ENCODE measurements at regions not wholly inside any gene's neighbourhood (a gene's known extent, or its start where the extent isn't known, plus 50 kb on each side); places are given as distances from the start of the nearest gene placed in this dataset.

GRCh38 chr10:88221010-88221973, 357.9 kb downstream of the PTEN start:
- Histone ChIP-seq H3K4me3 (ENCODE audit: low read depth in 2 of 2, low read length in 2 of 2) (no peak overlapping the region), H3K9me3 (ENCODE audit: control insufficient read depth, insufficient read depth, low read depth, low read length) (no peaks in the 10 kb centered on the region), H3K27me3 (ENCODE audit: control insufficient read depth, insufficient read depth, low read length) (peaks cover 7% of the 10 kb centered on the region), H3K36me3 (ENCODE audit: control insufficient read depth, insufficient read depth, low read length) (no peaks in the 10 kb centered on the region), H3K27ac (ENCODE audit: low read length) (no peak overlapping the region), H3K4me1 (ENCODE audit: control insufficient read depth, insufficient read depth, low read length) (peaks cover 3% of the 10 kb centered on the region; the same call in 1 of the 2 replicates)
- DNase-seq (ENCODE audit: low read depth, low spot score) (no peak), ATAC-seq (no peak)
- POLR2A ChIA-PET: interaction anchor here (0.6 kb wide), 1 partner anchor 103 kb away, joined by 12 read pairs; no protein-coding TSS in a partner anchor
- TF ChIP-seq TCF7L2 (IDR thresholded peaks at IDR 0.05; ENCODE audit: low read depth, low read length) (no peak), POLR2AphosphoS5 (IDR thresholded peaks at IDR 0.05; ENCODE audit: low read depth, low read length) (no peak), SIN3A (IDR thresholded peaks at IDR 0.05; ENCODE audit: borderline replicate concordance, insufficient read depth, low read depth, low read length) (no peak)
- TF ChIP-seq, protein P1, sequence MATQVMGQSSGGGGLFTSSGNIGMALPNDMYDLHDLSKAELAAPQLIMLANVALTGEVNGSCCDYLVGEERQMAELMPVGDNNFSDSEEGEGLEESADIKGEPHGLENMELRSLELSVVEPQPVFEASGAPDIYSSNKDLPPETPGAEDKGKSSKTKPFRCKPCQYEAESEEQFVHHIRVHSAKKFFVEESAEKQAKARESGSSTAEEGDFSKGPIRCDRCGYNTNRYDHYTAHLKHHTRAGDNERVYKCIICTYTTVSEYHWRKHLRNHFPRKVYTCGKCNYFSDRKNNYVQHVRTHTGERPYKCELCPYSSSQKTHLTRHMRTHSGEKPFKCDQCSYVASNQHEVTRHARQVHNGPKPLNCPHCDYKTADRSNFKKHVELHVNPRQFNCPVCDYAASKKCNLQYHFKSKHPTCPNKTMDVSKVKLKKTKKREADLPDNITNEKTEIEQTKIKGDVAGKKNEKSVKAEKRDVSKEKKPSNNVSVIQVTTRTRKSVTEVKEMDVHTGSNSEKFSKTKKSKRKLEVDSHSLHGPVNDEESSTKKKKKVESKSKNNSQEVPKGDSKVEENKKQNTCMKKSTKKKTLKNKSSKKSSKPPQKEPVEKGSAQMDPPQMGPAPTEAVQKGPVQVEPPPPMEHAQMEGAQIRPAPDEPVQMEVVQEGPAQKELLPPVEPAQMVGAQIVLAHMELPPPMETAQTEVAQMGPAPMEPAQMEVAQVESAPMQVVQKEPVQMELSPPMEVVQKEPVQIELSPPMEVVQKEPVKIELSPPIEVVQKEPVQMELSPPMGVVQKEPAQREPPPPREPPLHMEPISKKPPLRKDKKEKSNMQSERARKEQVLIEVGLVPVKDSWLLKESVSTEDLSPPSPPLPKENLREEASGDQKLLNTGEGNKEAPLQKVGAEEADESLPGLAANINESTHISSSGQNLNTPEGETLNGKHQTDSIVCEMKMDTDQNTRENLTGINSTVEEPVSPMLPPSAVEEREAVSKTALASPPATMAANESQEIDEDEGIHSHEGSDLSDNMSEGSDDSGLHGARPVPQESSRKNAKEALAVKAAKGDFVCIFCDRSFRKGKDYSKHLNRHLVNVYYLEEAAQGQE (IDR thresholded peaks at IDR 0.05; ENCODE audit: insufficient read depth in 1 of 2, low read depth in 2 of 2, low read length in 1 of 2): no peak
- TF ChIP-seq, protein P2, sequence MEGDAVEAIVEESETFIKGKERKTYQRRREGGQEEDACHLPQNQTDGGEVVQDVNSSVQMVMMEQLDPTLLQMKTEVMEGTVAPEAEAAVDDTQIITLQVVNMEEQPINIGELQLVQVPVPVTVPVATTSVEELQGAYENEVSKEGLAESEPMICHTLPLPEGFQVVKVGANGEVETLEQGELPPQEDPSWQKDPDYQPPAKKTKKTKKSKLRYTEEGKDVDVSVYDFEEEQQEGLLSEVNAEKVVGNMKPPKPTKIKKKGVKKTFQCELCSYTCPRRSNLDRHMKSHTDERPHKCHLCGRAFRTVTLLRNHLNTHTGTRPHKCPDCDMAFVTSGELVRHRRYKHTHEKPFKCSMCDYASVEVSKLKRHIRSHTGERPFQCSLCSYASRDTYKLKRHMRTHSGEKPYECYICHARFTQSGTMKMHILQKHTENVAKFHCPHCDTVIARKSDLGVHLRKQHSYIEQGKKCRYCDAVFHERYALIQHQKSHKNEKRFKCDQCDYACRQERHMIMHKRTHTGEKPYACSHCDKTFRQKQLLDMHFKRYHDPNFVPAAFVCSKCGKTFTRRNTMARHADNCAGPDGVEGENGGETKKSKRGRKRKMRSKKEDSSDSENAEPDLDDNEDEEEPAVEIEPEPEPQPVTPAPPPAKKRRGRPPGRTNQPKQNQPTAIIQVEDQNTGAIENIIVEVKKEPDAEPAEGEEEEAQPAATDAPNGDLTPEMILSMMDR (IDR thresholded peaks at IDR 0.05): no peak
- CTCF ChIA-PET: no interaction called here
- no TSS peak for BruUV-seq (replicated peaks)
- in situ Hi-C loops (cut with HindIII; ENCODE audit: low pct_unique_long_range_greater_than_20kb, low sequenced_read_pairs): no loop called here
- intact Hi-C loops (cut with micrococcal nuclease; ENCODE audit: unreplicated experiment): no loop called here

DNA sequence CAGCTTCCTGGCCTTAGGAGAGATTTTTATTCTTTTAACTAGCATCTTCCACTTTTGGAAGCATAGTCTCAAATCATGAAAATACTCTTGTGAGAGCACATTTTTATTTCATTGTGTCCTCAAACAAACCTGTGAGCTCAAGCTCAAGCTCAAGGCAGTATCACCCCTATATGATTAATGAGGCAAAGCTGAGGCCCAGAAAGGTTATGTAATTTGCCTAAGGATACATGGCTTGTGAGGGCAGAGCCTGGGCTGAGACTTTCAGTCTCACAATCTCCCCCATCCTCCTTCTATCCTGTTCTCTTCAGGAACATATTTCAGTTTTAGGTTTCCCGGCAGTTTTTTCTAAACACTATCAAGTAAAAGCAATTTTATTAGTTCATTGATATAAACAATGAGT, 359.5 kb downstream of the PTEN start:
- DNase-seq (ENCODE audit: low read depth, low spot score): no peak
- no peak for ATAC-seq
- Histone ChIP-seq H3K36me3 (ENCODE audit: control insufficient read depth, insufficient read depth, low read length) (no peaks in the 10 kb centered on the region), H3K9me3 (ENCODE audit: control insufficient read depth, insufficient read depth, low read depth, low read length) (no peaks in the 10 kb centered on the region), H3K27ac (ENCODE audit: low read length) (peak overlapping the region; percentile 41; the same call in 1 of the 2 replicates), H3K4me1 (ENCODE audit: control insufficient read depth, insufficient read depth, low read length) (peaks cover 3% of the 10 kb centered on the region; the same call in 1 of the 2 replicates), H3K4me3 (ENCODE audit: low read depth in 2 of 2, low read length in 2 of 2) (no peak overlapping the region), H3K27me3 (ENCODE audit: control insufficient read depth, insufficient read depth, low read length) (peaks cover 7% of the 10 kb centered on the region)
- TF ChIP-seq POLR2AphosphoS5 (IDR thresholded peaks at IDR 0.05; ENCODE audit: low read depth, low read length) (no peak), SIN3A (IDR thresholded peaks at IDR 0.05; ENCODE audit: borderline replicate concordance, insufficient read depth, low read depth, low read length) (no peak), TCF7L2 (IDR thresholded peaks at IDR 0.05; ENCODE audit: low read depth, low read length) (no peak)
- TF ChIP-seq, protein P2 (IDR thresholded peaks at IDR 0.05): no peak
- TF ChIP-seq, protein P1 (IDR thresholded peaks at IDR 0.05; ENCODE audit: insufficient read depth in 1 of 2, low read depth in 2 of 2, low read length in 1 of 2): no peak
- no TSS peak for BruUV-seq (replicated peaks)
- CTCF ChIA-PET: no interaction called here
- POLR2A ChIA-PET: no interaction called here
- intact Hi-C loops (cut with micrococcal nuclease; ENCODE audit: unreplicated experiment) (no loop called here), in situ Hi-C loops (cut with HindIII; ENCODE audit: low pct_unique_long_range_greater_than_20kb, low sequenced_read_pairs) (no loop called here)

All from Panc1 (cell line).